Gastroesophageal sphincter (tissue), 4 donors: ENCODE measurements at regions not wholly inside any gene's neighbourhood (a gene's known extent, or its start where the extent isn't known, plus 50 kb on each side); places are given as distances from the start of the nearest gene placed in this dataset.
"Not testable (repeated sequence)": the region's sequence is repeated elsewhere in the genome, so short reads cannot be mapped to it uniquely, and the experiment has no call there.

ENCODE experiments used
- ATAC-seq: fragments of 150-250 bp; one replicate; pipeline ENCODE4 v1.9.1; 2016; ENCODE audit warnings: mild to moderate bottlenecking, moderate library complexity
- H3K27ac ChIP-seq, 4 donors: fragments of 200-600 bp; sonication (generic) in 3 of 4; 1 replicate in 3 of 4; 2 replicates in 1 of 4; pipeline ENCODE4 v1.5.1; 2016 to 2019
- H3K27me3 ChIP-seq: fragments of 200-600 bp; sonication (generic); one replicate; pipeline ENCODE4 v1.5.1; 2019
- H3K36me3 ChIP-seq, 2 donors: fragments of 200-600 bp; sonication (generic); one replicate each; pipeline ENCODE4 v1.5.1; 2019; ENCODE audit warnings: control low read depth in 1 of 2
- H3K4me1 ChIP-seq, 3 donors: fragments of 200-600 bp; sonication (generic); 1 replicate in 2 of 3; 2 replicates in 1 of 3; pipeline ENCODE4 v1.5.1; 2016 to 2019; ENCODE audit warnings: control low read depth in 2 of 3
- H3K4me3 ChIP-seq, 2 donors: fragments of 200-600 bp; sonication (generic); one replicate each; pipeline ENCODE4 v1.5.1; 2019; ENCODE audit warnings: mild to moderate bottlenecking in 1 of 2, moderate library complexity in 1 of 2
- H3K9me3 ChIP-seq, 3 donors: fragments of 200-600 bp; sonication (generic); one replicate each; pipeline ENCODE4 v1.5.1; 2017 to 2019; ENCODE audit warnings: control low read depth in 2 of 3
- EP300 ChIP-seq: sonication (generic); formaldehyde crosslinking; IDR thresholded peaks from one replicate; pipeline ENCODE4 v1.6.1; 2017; ENCODE audit warnings: antibody characterized with exemption, mild to moderate bottlenecking
- POLR2A ChIP-seq, 2 donors: fragments of 450-650 bp; IDR thresholded peaks; one replicate each; pipeline ENCODE4 v1.6.1; 2017; ENCODE audit warnings: antibody characterized with exemption in 2 of 2, mild to moderate bottlenecking in 2 of 2, moderate library complexity in 1 of 2
- POLR2AphosphoS5 ChIP-seq: sonication (generic); formaldehyde crosslinking; IDR thresholded peaks from one replicate; pipeline ENCODE4 v1.6.1; 2017; ENCODE audit warnings: antibody characterized with exemption
- WGBS, 2 donors: methylation state at CpG; one replicate each; pipeline ENCODE4 v1.1.5; 2018; ENCODE audit warnings: low coverage in 1 of 2; 5-methylcytosine and 5-hydroxymethylcytosine counted together
- TF ChIP-seq, protein P1 (sequence below), 4 experiments: fragments of 200-600 bp in 2 of 4; fragments of 450-650 bp in 2 of 4; sonication (generic) in 1 of 4; IDR thresholded peaks; one replicate each; pipeline ENCODE4 v1.5.1; 2017 to 2019; ENCODE audit warnings: antibody characterized with exemption in 4 of 4, mild to moderate bottlenecking in 2 of 4, moderate library complexity in 2 of 4

DNA sequence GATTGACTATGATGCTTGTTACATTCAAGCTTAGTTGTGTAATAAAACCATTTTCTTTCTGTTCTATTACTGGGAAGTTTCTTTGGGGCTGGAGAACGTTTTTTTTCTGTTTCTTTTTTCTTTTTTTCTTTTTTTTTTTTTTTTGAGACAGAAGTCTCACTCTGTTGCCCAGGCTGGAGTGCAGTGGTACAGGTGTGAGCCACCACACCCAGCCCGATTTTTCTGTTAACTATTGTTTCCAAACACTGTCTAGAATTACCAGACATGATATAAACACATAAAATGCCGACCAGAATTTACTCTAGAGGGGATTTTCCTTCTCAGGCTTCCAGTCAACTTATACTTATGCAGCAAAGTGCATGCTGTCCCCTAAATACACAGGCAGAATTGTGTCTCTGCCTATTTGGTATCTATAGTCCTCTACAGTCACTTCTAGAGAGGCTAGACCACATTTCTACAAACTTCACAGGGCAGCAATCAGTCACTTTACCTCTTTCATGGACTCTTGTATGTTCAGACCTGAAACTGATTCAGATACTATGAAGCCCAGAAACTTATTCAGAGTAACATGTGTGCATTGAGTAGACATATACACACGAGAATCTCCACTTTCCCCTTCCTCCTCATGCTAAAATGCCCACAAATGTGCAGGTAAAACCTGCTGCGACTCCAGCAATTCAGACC, 121.2 kb downstream of the ZNF737 start:
- Histone ChIP-seq H3K9me3 (no peaks in the 10 kb centered on the region), H3K27ac (no peak overlapping the region), H3K4me1 (no peaks in the 10 kb centered on the region), H3K27me3 (no peaks in the 10 kb centered on the region), H3K36me3 (no peaks in the 10 kb centered on the region), H3K4me3 (no peak overlapping the region)
- no peak for ATAC-seq
- TF ChIP-seq, protein P1, sequence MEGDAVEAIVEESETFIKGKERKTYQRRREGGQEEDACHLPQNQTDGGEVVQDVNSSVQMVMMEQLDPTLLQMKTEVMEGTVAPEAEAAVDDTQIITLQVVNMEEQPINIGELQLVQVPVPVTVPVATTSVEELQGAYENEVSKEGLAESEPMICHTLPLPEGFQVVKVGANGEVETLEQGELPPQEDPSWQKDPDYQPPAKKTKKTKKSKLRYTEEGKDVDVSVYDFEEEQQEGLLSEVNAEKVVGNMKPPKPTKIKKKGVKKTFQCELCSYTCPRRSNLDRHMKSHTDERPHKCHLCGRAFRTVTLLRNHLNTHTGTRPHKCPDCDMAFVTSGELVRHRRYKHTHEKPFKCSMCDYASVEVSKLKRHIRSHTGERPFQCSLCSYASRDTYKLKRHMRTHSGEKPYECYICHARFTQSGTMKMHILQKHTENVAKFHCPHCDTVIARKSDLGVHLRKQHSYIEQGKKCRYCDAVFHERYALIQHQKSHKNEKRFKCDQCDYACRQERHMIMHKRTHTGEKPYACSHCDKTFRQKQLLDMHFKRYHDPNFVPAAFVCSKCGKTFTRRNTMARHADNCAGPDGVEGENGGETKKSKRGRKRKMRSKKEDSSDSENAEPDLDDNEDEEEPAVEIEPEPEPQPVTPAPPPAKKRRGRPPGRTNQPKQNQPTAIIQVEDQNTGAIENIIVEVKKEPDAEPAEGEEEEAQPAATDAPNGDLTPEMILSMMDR (IDR thresholded peaks at IDR 0.05) = no peak
- 43% methylated on average over 2 to 5 of the region's 5 CpGs for WGBS, 2 donors

DNA sequence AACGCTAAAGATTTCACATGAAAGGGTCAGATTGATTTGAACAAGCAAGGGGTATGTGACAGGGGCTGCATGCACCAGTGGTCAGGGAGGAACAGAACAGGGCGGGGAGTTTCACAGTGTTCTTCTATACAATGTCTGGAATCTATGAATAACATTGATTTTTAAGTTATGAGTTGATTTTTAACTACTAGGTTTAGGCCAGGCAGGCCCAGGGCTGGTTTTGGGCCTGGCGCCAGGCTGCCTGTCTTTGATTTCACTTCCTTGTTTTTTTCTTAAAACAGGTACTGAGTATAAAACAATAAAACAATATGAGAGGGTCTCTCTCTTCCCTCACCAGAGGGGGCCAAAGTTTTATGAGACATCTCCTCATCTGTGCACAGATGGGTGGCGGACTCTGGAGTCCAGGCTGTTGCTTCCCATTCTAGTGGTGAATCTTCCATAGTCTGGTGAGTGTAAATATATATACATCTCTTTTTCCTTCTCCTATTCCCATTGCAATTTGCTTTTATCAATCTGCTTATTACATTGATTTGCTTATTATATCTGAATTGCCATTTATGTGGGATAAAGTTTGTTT, 133.2 kb downstream of the ZNF737 start:
- H3K27ac ChIP-seq, H3K9me3 ChIP-seq, H3K27me3 ChIP-seq, H3K4me1 ChIP-seq, ATAC-seq, H3K36me3 ChIP-seq, H3K4me3 ChIP-seq: not testable (repeated sequence)
- WGBS, 2 donors = 85 to 94% methylated on average over 2 to 4 of the region's 4 CpGs

DNA sequence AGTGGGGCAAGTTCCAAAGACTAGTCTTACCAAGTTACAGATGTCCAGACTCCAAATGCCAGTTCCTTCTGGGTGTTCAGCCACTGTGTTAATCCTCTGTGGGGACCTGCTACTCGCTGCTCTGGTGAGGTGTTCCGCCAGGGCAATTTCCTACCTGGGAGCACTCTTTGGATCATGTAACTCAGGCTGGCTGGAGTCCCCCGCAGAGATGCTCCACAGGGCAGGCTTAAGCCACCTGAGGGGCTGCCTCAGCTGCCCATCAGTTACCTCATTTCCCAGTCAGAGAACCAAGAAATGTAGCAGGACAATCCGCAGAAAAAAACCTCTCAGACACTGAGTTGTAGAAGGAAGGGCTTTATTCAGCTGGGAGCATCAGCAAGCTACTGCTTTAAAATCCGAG, 133.8 kb downstream of the ZNF737 start:
- ATAC-seq = no peak
- no peaks in the 10 kb centered on the region for H3K27me3 ChIP-seq
- H3K4me1 ChIP-seq = no peaks in the 10 kb centered on the region
- no peak overlapping the region for H3K27ac ChIP-seq
- no peak overlapping the region for H3K4me3 ChIP-seq
- TF ChIP-seq, protein P1 (IDR thresholded peaks at IDR 0.05) = no peak
- no peak for TF ChIP-seq POLR2AphosphoS5
- TF ChIP-seq EP300 = no peak
- no peaks in the 10 kb centered on the region for H3K9me3 ChIP-seq
- no peaks in the 10 kb centered on the region for H3K36me3 ChIP-seq
- WGBS, 2 donors = 88 to 90% methylated on average over 3 of the region's 5 CpGs

DNA sequence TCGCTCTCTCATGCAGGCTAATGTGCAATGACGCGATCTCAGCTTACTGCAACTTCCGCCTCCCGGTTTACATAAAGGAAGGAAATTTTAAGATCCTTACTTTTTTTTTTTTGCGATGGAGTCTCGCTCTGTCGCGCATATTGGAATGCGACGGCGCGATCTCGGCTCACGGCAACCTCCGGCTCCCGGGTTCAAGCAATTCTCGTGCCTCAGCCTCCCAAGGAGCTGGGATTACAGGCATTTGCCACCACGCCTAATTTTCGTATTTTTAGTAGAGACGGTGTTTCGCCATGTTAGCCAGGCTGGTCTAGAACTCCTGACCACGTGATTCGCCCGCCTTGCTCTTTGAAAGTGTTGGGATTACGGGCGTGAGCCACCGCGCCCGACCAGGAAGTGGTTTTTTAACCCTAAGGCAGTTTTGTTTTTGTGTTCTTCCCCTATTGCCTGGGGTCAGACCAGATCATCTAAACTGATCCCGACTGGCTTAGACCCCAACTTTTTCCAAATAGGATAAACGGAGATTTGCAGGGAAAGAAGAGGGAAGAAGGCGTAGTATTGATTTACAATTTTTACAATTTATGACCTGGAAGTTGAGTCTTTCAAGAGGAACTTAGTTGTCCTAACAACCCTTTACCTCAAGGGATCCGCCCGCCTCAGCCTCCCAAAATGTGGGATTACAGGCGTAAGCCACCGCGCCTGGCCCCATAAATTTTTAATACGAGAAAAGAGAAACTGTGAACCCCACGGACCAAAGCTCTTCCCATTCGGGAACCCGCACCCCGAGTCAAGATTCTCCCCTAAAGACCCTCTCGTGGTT, 142.0 kb downstream of the ZNF737 start:
- Histone ChIP-seq H3K27ac (peak overlapping the region; percentile 76 to 87 (median 82)), H3K27me3 (no peaks in the 10 kb centered on the region), H3K9me3 (no peaks in the 10 kb centered on the region), H3K4me3 (peak overlapping the region; percentile 67 to 86), H3K4me1 (peaks cover 0 to 7% (median 0%) of the 10 kb centered on the region in 3 donors), H3K36me3 (no peaks in the 10 kb centered on the region)
- 3 to 5% methylated on average over 6 to 36 of the region's 44 CpGs for WGBS, 2 donors
- peak; percentile 63 for ATAC-seq
- TF ChIP-seq POLR2A (IDR thresholded peaks at IDR 0.05) (no peak), POLR2AphosphoS5 (no peak), EP300 (no peak)
- TF ChIP-seq, protein P1 (IDR thresholded peaks at IDR 0.05) = no peak

DNA sequence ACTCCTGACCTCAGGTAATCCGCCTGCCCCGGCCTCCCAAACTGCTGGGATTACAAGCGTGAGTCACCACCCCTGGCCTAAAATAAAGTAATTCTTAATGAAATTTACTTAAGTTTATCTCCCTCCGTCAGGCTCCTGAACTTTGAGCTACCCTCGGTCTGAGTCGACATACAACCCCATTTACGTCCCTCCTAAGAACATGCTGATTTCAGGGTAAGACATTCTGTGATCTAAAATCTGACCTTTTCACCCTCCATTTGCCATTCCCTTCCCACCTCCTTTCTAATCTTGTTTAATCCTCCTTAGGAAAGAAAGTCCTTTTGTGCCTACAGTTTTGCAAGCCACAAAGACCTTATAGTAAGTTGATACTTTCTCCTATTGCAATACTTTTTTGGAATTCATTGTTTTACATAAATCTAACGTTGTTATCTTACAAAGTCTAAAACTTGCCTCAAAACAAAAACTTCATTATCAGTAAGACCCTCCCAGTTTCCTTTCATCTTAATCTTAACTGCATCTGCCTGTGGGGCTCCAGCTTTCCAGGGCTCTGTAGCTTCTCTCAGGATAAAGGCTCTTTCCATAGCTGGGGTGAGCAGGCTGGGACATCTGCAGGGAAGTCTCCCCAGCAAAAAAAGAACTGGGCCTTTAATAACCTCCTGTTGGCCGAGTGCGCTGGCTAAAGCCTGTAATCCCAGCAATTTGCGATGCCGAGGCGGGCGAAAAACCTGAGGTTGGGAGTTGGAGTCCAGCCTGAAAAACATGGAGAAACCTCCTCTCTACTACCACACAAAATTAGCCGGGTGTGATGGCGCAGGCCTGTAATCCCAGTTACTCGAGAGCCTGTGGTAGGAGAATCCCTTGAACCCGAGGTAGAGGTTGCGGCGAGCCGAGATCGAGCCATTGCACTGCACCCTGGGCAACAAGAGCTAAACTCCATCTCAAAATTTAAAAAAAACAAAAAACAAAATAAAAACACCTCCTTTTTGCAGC, 143.1 kb downstream of the ZNF737 start:
- H3K27ac ChIP-seq = peak overlapping the region in 3 of 4 donors; percentile 77 to 87 (median 86)
- no peaks in the 10 kb centered on the region for H3K36me3 ChIP-seq
- peak overlapping the region; percentile 67 to 86 for H3K4me3 ChIP-seq
- no peak for ATAC-seq
- WGBS, 2 donors = 79 to 94% methylated on average over 7 to 21 of the region's 22 CpGs
- no peaks in the 10 kb centered on the region for H3K27me3 ChIP-seq
- H3K9me3 ChIP-seq = no peaks in the 10 kb centered on the region
- TF ChIP-seq, protein P1 (IDR thresholded peaks at IDR 0.05) = no peak
- TF ChIP-seq POLR2AphosphoS5 (no peak), POLR2A (IDR thresholded peaks at IDR 0.05) (no peak), EP300 (no peak)
- H3K4me1 ChIP-seq = peaks cover 0 to 7% (median 0%) of the 10 kb centered on the region in 3 donors
